Peyer's patch (tissue), 4 donors: ENCODE measurements at regions not wholly inside any gene's neighbourhood (a gene's known extent, or its start where the extent isn't known, plus 50 kb on each side); places are given as distances from the start of the nearest gene placed in this dataset.

Experiments
- CTCF ChIP-seq, 6 experiments: fragments of 450-650 bp in 4 of 6; fragments of 200-600 bp in 2 of 6; sonication (generic) in 1 of 6; IDR thresholded peaks; one replicate each; pipeline ENCODE4 v1.5.1; 2017 to 2019; ENCODE audit warnings: antibody characterized with exemption in 6 of 6, mild to moderate bottlenecking in 3 of 6, moderate library complexity in 1 of 6
- POLR2A ChIP-seq, 2 donors: fragments of 450-650 bp; IDR thresholded peaks; one replicate each; pipeline ENCODE4 v1.5.1; 2017; ENCODE audit warnings: antibody characterized with exemption in 2 of 2, mild to moderate bottlenecking in 2 of 2, moderate library complexity in 2 of 2

GRCh38 chr12:62103748-62104147 is 156.5 kb upstream of the USP15 start:
- TF ChIP-seq CTCF (IDR thresholded peaks at IDR 0.05) (no peak), POLR2A (IDR thresholded peaks at IDR 0.05) (no peak)
